ENCODE measurements at regions not wholly inside any gene's neighbourhood (a gene's known extent, or its start where the extent isn't known, plus 50 kb on each side); places are given as distances from the start of the nearest gene placed in this dataset.

- no peak for DNase-seq
Observed at GRCh38 chr15:88312941-88313579, 56.5 kb upstream of the NTRK3 start.

DNA sequence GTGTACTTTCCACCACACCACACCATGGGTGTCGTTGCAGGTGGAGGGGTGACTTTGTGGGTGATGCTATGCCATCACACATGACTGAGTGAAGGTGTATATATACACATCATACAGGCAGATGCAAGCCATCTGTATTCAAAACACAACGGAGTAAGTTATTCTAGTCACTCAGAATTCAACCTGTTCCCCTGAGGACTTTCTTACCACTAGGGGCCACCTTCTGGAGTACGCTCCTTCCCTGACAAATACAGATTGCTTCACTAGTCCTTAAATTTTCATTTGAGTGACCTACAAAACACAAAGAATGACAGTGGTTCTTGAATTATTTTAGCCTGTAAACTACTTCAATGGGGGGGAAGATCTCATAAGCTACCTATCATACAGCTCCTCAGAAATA is 52.8 kb upstream of the NTRK3 start:
- DNase-seq: no peak

- no peak for DNase-seq
Observed at GRCh38 chr15:88307344-88307743, 50.8 kb upstream of the NTRK3 start.

Data from NCI-H1092 treated with DMSO at 0.1 percent for 48 hours (cell line).